ENCODE measurements at regions not wholly inside any gene's neighbourhood (a gene's known extent, or its start where the extent isn't known, plus 50 kb on each side); places are given as distances from the start of the nearest gene placed in this dataset.

GRCh38 chr9:90088856-90089255, 484.0 kb downstream of the GADD45G start:
- peaks cover 14 to 18% of the 10 kb centered on the region in 2 experiments for H3K4me1 ChIP-seq (ENCODE audit: control insufficient read depth in 1 of 2, insufficient read depth in 1 of 2, low read depth in 1 of 2, low read length in 1 of 2)
- H3K9me3 ChIP-seq: no peaks in the 10 kb centered on the region
- no peak overlapping the region for H3K27ac ChIP-seq
- no peaks in the 10 kb centered on the region for H3K36me3 ChIP-seq
- TF ChIP-seq, protein P1, sequence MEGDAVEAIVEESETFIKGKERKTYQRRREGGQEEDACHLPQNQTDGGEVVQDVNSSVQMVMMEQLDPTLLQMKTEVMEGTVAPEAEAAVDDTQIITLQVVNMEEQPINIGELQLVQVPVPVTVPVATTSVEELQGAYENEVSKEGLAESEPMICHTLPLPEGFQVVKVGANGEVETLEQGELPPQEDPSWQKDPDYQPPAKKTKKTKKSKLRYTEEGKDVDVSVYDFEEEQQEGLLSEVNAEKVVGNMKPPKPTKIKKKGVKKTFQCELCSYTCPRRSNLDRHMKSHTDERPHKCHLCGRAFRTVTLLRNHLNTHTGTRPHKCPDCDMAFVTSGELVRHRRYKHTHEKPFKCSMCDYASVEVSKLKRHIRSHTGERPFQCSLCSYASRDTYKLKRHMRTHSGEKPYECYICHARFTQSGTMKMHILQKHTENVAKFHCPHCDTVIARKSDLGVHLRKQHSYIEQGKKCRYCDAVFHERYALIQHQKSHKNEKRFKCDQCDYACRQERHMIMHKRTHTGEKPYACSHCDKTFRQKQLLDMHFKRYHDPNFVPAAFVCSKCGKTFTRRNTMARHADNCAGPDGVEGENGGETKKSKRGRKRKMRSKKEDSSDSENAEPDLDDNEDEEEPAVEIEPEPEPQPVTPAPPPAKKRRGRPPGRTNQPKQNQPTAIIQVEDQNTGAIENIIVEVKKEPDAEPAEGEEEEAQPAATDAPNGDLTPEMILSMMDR (IDR thresholded peaks at IDR 0.05): no peak
- H3K4me3 ChIP-seq (ENCODE audit: low read depth in 1 of 2, low read length in 1 of 2): no peak overlapping the region
- H3K27me3 ChIP-seq: peaks cover 40% of the 10 kb centered on the region

DNA sequence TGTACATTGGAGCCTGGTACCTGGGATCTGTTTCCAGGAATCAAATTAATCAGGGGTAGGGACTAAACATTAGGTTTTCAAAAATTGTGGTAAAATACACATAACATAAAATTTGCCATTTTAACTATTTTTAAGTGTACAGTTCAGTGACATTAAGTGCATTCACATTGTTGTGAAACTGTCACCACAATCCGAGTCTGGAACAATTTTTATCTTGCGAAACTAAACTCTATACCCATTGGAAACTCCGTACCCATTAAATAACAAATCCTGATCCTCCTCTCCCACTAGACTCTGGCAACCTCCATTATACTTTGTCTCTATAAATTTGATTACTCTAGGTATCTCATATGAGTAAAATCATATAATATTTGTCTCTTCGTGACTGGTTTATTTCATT, 486.2 kb downstream of the GADD45G start:
- no peaks in the 10 kb centered on the region for H3K9me3 ChIP-seq
- TF ChIP-seq, protein P1 (IDR thresholded peaks at IDR 0.05): no peak
- no peak overlapping the region for H3K4me3 ChIP-seq (ENCODE audit: low read depth in 1 of 2, low read length in 1 of 2)
- H3K4me1 ChIP-seq (ENCODE audit: control insufficient read depth in 1 of 2, insufficient read depth in 1 of 2, low read depth in 1 of 2, low read length in 1 of 2): peaks cover 7 to 11% of the 10 kb centered on the region in 2 experiments
- H3K27me3 ChIP-seq: peaks cover 59% of the 10 kb centered on the region
- H3K36me3 ChIP-seq: no peaks in the 10 kb centered on the region
- no peak overlapping the region for H3K27ac ChIP-seq

- Histone ChIP-seq H3K9me3 (no peaks in the 10 kb centered on the region), H3K27ac (no peak overlapping the region), H3K27me3 (peaks cover 74% of the 10 kb centered on the region), H3K4me1 (ENCODE audit: control insufficient read depth in 1 of 2, insufficient read depth in 1 of 2, low read depth in 1 of 2, low read length in 1 of 2) (no peaks in the 10 kb centered on the region), H3K4me3 (ENCODE audit: low read depth in 1 of 2, low read length in 1 of 2) (no peak overlapping the region), H3K36me3 (no peaks in the 10 kb centered on the region)
- TF ChIP-seq, protein P1 (IDR thresholded peaks at IDR 0.05): no peak
Measured at GRCh38 chr9:90092508-90092907, 487.7 kb downstream of the GADD45G start.

- Histone ChIP-seq H3K9me3 (no peaks in the 10 kb centered on the region), H3K4me1 (ENCODE audit: control insufficient read depth in 1 of 2, insufficient read depth in 1 of 2, low read depth in 1 of 2, low read length in 1 of 2) (no peaks in the 10 kb centered on the region), H3K27ac (no peak overlapping the region), H3K36me3 (no peaks in the 10 kb centered on the region), H3K4me3 (ENCODE audit: low read depth in 1 of 2, low read length in 1 of 2) (no peak overlapping the region), H3K27me3 (peaks cover 59% of the 10 kb centered on the region)
- TF ChIP-seq, protein P1 (IDR thresholded peaks at IDR 0.05): no peak
Measured at GRCh38 chr9:90095682-90096081, 490.9 kb downstream of the GADD45G start.

- Histone ChIP-seq H3K4me3 (ENCODE audit: low read depth in 1 of 2, low read length in 1 of 2) (no peak overlapping the region), H3K36me3 (no peaks in the 10 kb centered on the region), H3K27ac (no peak overlapping the region), H3K27me3 (peaks cover 50% of the 10 kb centered on the region), H3K4me1 (ENCODE audit: control insufficient read depth in 1 of 2, insufficient read depth in 1 of 2, low read depth in 1 of 2, low read length in 1 of 2) (peaks cover 0 to 2% of the 10 kb centered on the region in 2 experiments), H3K9me3 (no peaks in the 10 kb centered on the region)
- TF ChIP-seq, protein P1 (IDR thresholded peaks at IDR 0.05): no peak
Measured at GRCh38 chr9:90097237-90097636, 492.4 kb downstream of the GADD45G start.

GRCh38 chr9:90098408-90098807, 493.6 kb downstream of the GADD45G start:
- H3K4me1 ChIP-seq (ENCODE audit: control insufficient read depth in 1 of 2, insufficient read depth in 1 of 2, low read depth in 1 of 2, low read length in 1 of 2): peaks cover 0 to 4% of the 10 kb centered on the region in 2 experiments
- no peak overlapping the region for H3K27ac ChIP-seq
- no peaks in the 10 kb centered on the region for H3K9me3 ChIP-seq
- no peak overlapping the region for H3K4me3 ChIP-seq (ENCODE audit: low read depth in 1 of 2, low read length in 1 of 2)
- TF ChIP-seq, protein P1 (IDR thresholded peaks at IDR 0.05): no peak
- H3K27me3 ChIP-seq: peaks cover 41% of the 10 kb centered on the region
- H3K36me3 ChIP-seq: no peaks in the 10 kb centered on the region

All from neutrophil (primary cell).